Gastrocnemius medialis (tissue), 4 donors: ENCODE measurements at regions not wholly inside any gene's neighbourhood (a gene's known extent, or its start where the extent isn't known, plus 50 kb on each side); places are given as distances from the start of the nearest gene placed in this dataset.

Experiments
- ATAC-seq, 2 donors: fragments of 150-250 bp; one replicate each; pipeline ENCODE4 v1.9.1; 2016
- DNase-seq, 2 donors: peaks; one replicate each; pipeline ENCODE4 v3.0.0-alpha.2; 2019
- H3K27ac ChIP-seq, 4 donors: fragments of 200-600 bp; sonication (generic); 1 replicate in 1 of 4; 2 replicates in 3 of 4; pipeline ENCODE4 v1.5.1; 2016 to 2018; ENCODE audit warnings: mild to moderate bottlenecking in 2 of 4, moderate library complexity in 1 of 4
- H3K27me3 ChIP-seq, 3 donors: fragments of 200-600 bp; sonication (generic) in 2 of 3; 1 replicate in 1 of 3; 2 replicates in 2 of 3; pipeline versions ENCODE4 v1.5.1 to v1.6.0; 2016 to 2019; ENCODE audit warnings: mild to moderate bottlenecking in 1 of 3, moderate library complexity in 1 of 3
- H3K36me3 ChIP-seq, 2 donors: fragments of 200-600 bp; sonication (generic) in 1 of 2; one replicate each; pipeline ENCODE4 v1.5.1; 2017 to 2018
- H3K4me1 ChIP-seq, 2 donors: fragments of 200-600 bp; sonication (generic) in 1 of 2; one replicate each; pipeline ENCODE4 v1.5.1; 2016 to 2017; ENCODE audit warnings: mild to moderate bottlenecking in 2 of 2
- H3K4me3 ChIP-seq, 4 donors: fragments of 200-600 bp; sonication (generic) in 3 of 4; 1 replicate in 1 of 4; 2 replicates in 3 of 4; pipeline ENCODE4 v1.5.1; 2016 to 2019; ENCODE audit warnings: mild to moderate bottlenecking in 2 of 4
- H3K9me3 ChIP-seq, 3 donors: fragments of 200-600 bp; sonication (generic) in 2 of 3; 1 replicate in 1 of 3; 2 replicates in 2 of 3; pipeline ENCODE4 v1.5.1; 2016 to 2019
- CTCF ChIP-seq, 5 experiments: fragments of 450-650 bp in 3 of 5; fragments of 200-600 bp in 2 of 5; sonication (generic) in 2 of 5; IDR thresholded peaks in 4 of 5; conservative IDR thresholded peaks in 1 of 5; 1 replicate in 4 of 5; 2 replicates in 1 of 5; pipeline ENCODE4 v1.5.1; 2016 to 2019; ENCODE audit warnings: antibody characterized with exemption in 5 of 5, mild to moderate bottlenecking in 3 of 5, moderate library complexity in 3 of 5
- POLR2A ChIP-seq, 2 donors: fragments of 450-650 bp; IDR thresholded peaks; one replicate each; pipeline ENCODE4 v1.6.1; 2017; ENCODE audit warnings: antibody characterized with exemption in 2 of 2, mild to moderate bottlenecking in 2 of 2, moderate library complexity in 2 of 2
- in situ Hi-C, 4 donors: fragments of 200-750 bp; cut with MboI; loops; one replicate each; pipeline versions ENCODE4 v1.15.0 to v1.8.0; 2017; ENCODE audit warnings: low sequenced_read_pairs in 4 of 4
- intact Hi-C: fragments of 100-400 bp; cut with DNase I; formaldehyde crosslinking; loops from one replicate; pipeline ENCODE4 v1.15.1; 2023; ENCODE audit warnings: low total_unique reads

DNA sequence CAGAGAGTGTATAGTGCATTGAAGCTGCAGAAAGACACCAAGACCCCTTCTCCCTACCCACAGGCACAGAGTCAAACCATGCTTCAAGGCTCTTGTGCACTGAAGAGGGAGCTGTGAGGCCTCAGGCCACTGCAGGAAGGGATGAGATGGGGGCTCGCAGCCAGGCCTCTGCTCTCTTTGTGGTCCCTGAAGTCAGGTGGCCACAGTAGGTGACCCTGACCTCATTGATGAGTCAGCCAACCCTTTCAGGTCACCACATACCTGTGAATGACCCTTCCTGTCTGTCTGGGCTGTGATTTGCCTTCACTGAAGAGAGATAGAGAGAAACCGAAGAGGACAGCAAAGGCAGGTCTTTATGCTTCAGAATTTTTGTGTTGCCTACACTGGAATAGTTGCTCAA lies 372.1 kb downstream of the ACTL7B start:
- Histone ChIP-seq H3K9me3 (no peaks in the 10 kb centered on the region), H3K27me3 (no peaks in the 10 kb centered on the region), H3K4me3 (no peak overlapping the region), H3K36me3 (no peaks in the 10 kb centered on the region), H3K27ac (no peak overlapping the region), H3K4me1 (peaks cover 6 to 12% of the 10 kb centered on the region in 2 donors)
- intact Hi-C loops = no loop called here
- TF ChIP-seq POLR2A (IDR thresholded peaks at IDR 0.05) (no peak), CTCF (IDR thresholded peaks at IDR 0.05 in 4 of 5, conservative IDR thresholded peaks at IDR 0.05 in 1 of 5) (no peak)
- in situ Hi-C loops = no loop called here
- no peak for DNase-seq
- ATAC-seq = no peak

- no peaks in the 10 kb centered on the region for H3K9me3 ChIP-seq
- TF ChIP-seq CTCF (IDR thresholded peaks at IDR 0.05 in 4 of 5, conservative IDR thresholded peaks at IDR 0.05 in 1 of 5) = no peak
- no peak for TF ChIP-seq POLR2A (IDR thresholded peaks at IDR 0.05)
- H3K27ac ChIP-seq = peak overlapping the region in 1 of 4 donors; percentile 90
- in situ Hi-C loops = loop anchor here in 1 of 4 donors (5.0 kb wide), 1 partner anchor 72 kb away; no protein-coding TSS in a partner anchor
- DNase-seq (no peak), ATAC-seq (no peak)
- intact Hi-C loops = loop anchor here (2.0 to 5.0 kb wide), 3 partner anchors 63 to 993 kb away; partner anchors contain the start of gene KLF4
- H3K4me3 ChIP-seq = no peak overlapping the region
- no peaks in the 10 kb centered on the region for H3K27me3 ChIP-seq
- H3K36me3 ChIP-seq = no peaks in the 10 kb centered on the region
- peaks cover 20 to 43% of the 10 kb centered on the region in 2 donors for H3K4me1 ChIP-seq
These were observed 375.7 kb downstream of the ACTL7B start for GRCh38 chr9:108479989-108480652.

GRCh38 chr9:108478431-108479332 lies 377.1 kb downstream of the ACTL7B start:
- peak overlapping the region; percentile 75 to 90 (median 84) for H3K27ac ChIP-seq
- H3K36me3 ChIP-seq = no peaks in the 10 kb centered on the region
- DNase-seq = peak; percentile 60 to 71
- TF ChIP-seq POLR2A (IDR thresholded peaks at IDR 0.05) (no peak), CTCF (IDR thresholded peaks at IDR 0.05 in 4 of 5, conservative IDR thresholded peaks at IDR 0.05 in 1 of 5) (peak in 4 of 5 experiments; percentile 11 to 33 (median 30))
- H3K9me3 ChIP-seq = no peaks in the 10 kb centered on the region
- ATAC-seq = peak; percentile 73 to 80
- H3K4me3 ChIP-seq = no peak overlapping the region
- intact Hi-C loops = loop anchor here (2.0 to 5.0 kb wide), 3 partner anchors 61 to 991 kb away; partner anchors contain the start of gene KLF4
- no peaks in the 10 kb centered on the region for H3K27me3 ChIP-seq
- peaks cover 35 to 57% of the 10 kb centered on the region in 2 donors for H3K4me1 ChIP-seq
- in situ Hi-C loops = loop anchor here in 1 of 4 donors (5.0 kb wide), 1 partner anchor 74 kb away; no protein-coding TSS in a partner anchor

- ATAC-seq (no peak), DNase-seq (no peak)
- intact Hi-C loops (loop anchor here (2.0 to 5.0 kb wide), 3 partner anchors 60 to 990 kb away; partner anchors contain the start of gene KLF4), in situ Hi-C loops (loop anchor here in 1 of 4 donors (5.0 kb wide), 1 partner anchor 75 kb away; no protein-coding TSS in a partner anchor)
- Histone ChIP-seq H3K9me3 (no peaks in the 10 kb centered on the region), H3K4me1 (peaks cover 44 to 67% of the 10 kb centered on the region in 2 donors), H3K27me3 (no peaks in the 10 kb centered on the region), H3K36me3 (no peaks in the 10 kb centered on the region), H3K27ac (peak overlapping the region in 3 of 4 donors; percentile 78 to 90 (median 89)), H3K4me3 (no peak overlapping the region)
- TF ChIP-seq CTCF (IDR thresholded peaks at IDR 0.05 in 4 of 5, conservative IDR thresholded peaks at IDR 0.05 in 1 of 5) (no peak), POLR2A (IDR thresholded peaks at IDR 0.05) (no peak)
These were observed 378.2 kb downstream of the ACTL7B start for GRCh38 chr9:108477529-108478006.
